ENCODE measurements at regions not wholly inside any gene's neighbourhood (a gene's known extent, or its start where the extent isn't known, plus 50 kb on each side); places are given as distances from the start of the nearest gene placed in this dataset.

- POLR2A ChIA-PET = interaction anchor here (1.5 kb wide), 1 partner anchor 10 kb away, joined by 4 read pairs; no protein-coding TSS in a partner anchor
- no peak overlapping the region for H2AFZ ChIP-seq (ENCODE audit: low read length)
- no peaks in the 10 kb centered on the region for H3K9me3 ChIP-seq (ENCODE audit: low read length)
- no peaks in the 10 kb centered on the region for H3K9me2 ChIP-seq (ENCODE audit: insufficient read depth, low read length)
- H3K4me2 ChIP-seq (ENCODE audit: low read length) = no peak overlapping the region
- no peak for DNase-seq (ENCODE audit: low spot score)
- no peak overlapping the region for H3K4me3 ChIP-seq (ENCODE audit: low read depth, low read length, poor library complexity, severe bottlenecking)
- intact Hi-C loops (cut with micrococcal nuclease; ENCODE audit: unreplicated experiment) = no loop called here
- H3K4me1 ChIP-seq (ENCODE audit: insufficient read depth, low read length, poor library complexity, severe bottlenecking) = no peaks in the 10 kb centered on the region
- no peaks in the 10 kb centered on the region for H3K36me3 ChIP-seq (ENCODE audit: insufficient read depth, low read length)
- CTCF ChIA-PET (ENCODE audit: unreplicated experiment) = no interaction called here
- BruUV-seq (replicated peaks) = no TSS peak
- no peaks in the 10 kb centered on the region for H3K79me2 ChIP-seq (ENCODE audit: insufficient read depth, low read depth, low read length)
- H4K20me1 ChIP-seq (ENCODE audit: insufficient read depth, low read length) = no peaks in the 10 kb centered on the region
- no peak for TF ChIP-seq CTCF (conservative IDR thresholded peaks at IDR 0.05; ENCODE audit: low read length)
- TF ChIP-seq EZH2phosphoT487 (IDR thresholded peaks at IDR 0.05; ENCODE audit: borderline replicate concordance, low read depth, low read length) = no peak
- no peak overlapping the region for H3K27ac ChIP-seq (ENCODE audit: low read depth, low read length, poor library complexity, severe bottlenecking)
These were observed 950.6 kb downstream of the TBC1D32 start for GRCh38 chr6:120383681-120384080.

GRCh38 chr6:120378582-120379220 is 955.6 kb downstream of the TBC1D32 start:
- Histone ChIP-seq H3K9me2 (ENCODE audit: insufficient read depth, low read length) (no peaks in the 10 kb centered on the region), H4K20me1 (ENCODE audit: insufficient read depth, low read length) (no peaks in the 10 kb centered on the region), H3K4me1 (ENCODE audit: insufficient read depth, low read length, poor library complexity, severe bottlenecking) (no peaks in the 10 kb centered on the region), H3K4me3 (ENCODE audit: low read depth, low read length, poor library complexity, severe bottlenecking) (no peak overlapping the region), H3K4me2 (ENCODE audit: low read length) (no peak overlapping the region), H3K79me2 (ENCODE audit: insufficient read depth, low read depth, low read length) (no peaks in the 10 kb centered on the region), H3K9me3 (ENCODE audit: low read length) (no peaks in the 10 kb centered on the region), H3K36me3 (ENCODE audit: insufficient read depth, low read length) (no peaks in the 10 kb centered on the region), H3K27ac (ENCODE audit: low read depth, low read length, poor library complexity, severe bottlenecking) (no peak overlapping the region), H2AFZ (ENCODE audit: low read length) (no peak overlapping the region)
- ChIA-PET CTCF (ENCODE audit: unreplicated experiment) (no interaction called here), POLR2A (no interaction called here)
- intact Hi-C loops (cut with micrococcal nuclease; ENCODE audit: unreplicated experiment) = loop anchor here (5.0 kb wide), 1 partner anchor 1231 kb away; no protein-coding TSS in a partner anchor
- TF ChIP-seq CTCF (conservative IDR thresholded peaks at IDR 0.05; ENCODE audit: low read length) (peak; percentile 98), EZH2phosphoT487 (IDR thresholded peaks at IDR 0.05; ENCODE audit: borderline replicate concordance, low read depth, low read length) (no peak)
- peak; percentile 64 for DNase-seq (ENCODE audit: low spot score)
- no TSS peak for BruUV-seq (replicated peaks)

GRCh38 chr6:120373185-120373584 is 961.1 kb downstream of the TBC1D32 start:
- no peak for DNase-seq (ENCODE audit: low spot score)
- Histone ChIP-seq H2AFZ (ENCODE audit: low read length) (no peak overlapping the region), H3K4me3 (ENCODE audit: low read depth, low read length, poor library complexity, severe bottlenecking) (no peak overlapping the region), H3K4me2 (ENCODE audit: low read length) (no peak overlapping the region), H4K20me1 (ENCODE audit: insufficient read depth, low read length) (no peaks in the 10 kb centered on the region), H3K27ac (ENCODE audit: low read depth, low read length, poor library complexity, severe bottlenecking) (no peak overlapping the region), H3K4me1 (ENCODE audit: insufficient read depth, low read length, poor library complexity, severe bottlenecking) (no peaks in the 10 kb centered on the region), H3K36me3 (ENCODE audit: insufficient read depth, low read length) (no peaks in the 10 kb centered on the region), H3K79me2 (ENCODE audit: insufficient read depth, low read depth, low read length) (no peaks in the 10 kb centered on the region), H3K9me3 (ENCODE audit: low read length) (no peaks in the 10 kb centered on the region), H3K9me2 (ENCODE audit: insufficient read depth, low read length) (no peaks in the 10 kb centered on the region)
- ChIA-PET CTCF (ENCODE audit: unreplicated experiment) (no interaction called here), POLR2A (no interaction called here)
- intact Hi-C loops (cut with micrococcal nuclease; ENCODE audit: unreplicated experiment) = no loop called here
- TF ChIP-seq CTCF (conservative IDR thresholded peaks at IDR 0.05; ENCODE audit: low read length) (no peak), EZH2phosphoT487 (IDR thresholded peaks at IDR 0.05; ENCODE audit: borderline replicate concordance, low read depth, low read length) (no peak)
- BruUV-seq (replicated peaks) = no TSS peak
